Fibroblast of skin of right biceps (primary cell): ENCODE measurements at regions not wholly inside any gene's neighbourhood (a gene's known extent, or its start where the extent isn't known, plus 50 kb on each side); places are given as distances from the start of the nearest gene placed in this dataset.

ENCODE experiments used
- DNase-seq: peaks from one replicate; pipeline ENCODE4 v3.0.0-alpha.2; 2013

GRCh38 chr1:106646261-106646784 is 410.2 kb upstream of the PRMT6 start:
- DNase-seq = no peak

GRCh38 chr1:106646816-106647215 is 409.7 kb upstream of the PRMT6 start:
- no peak for DNase-seq

GRCh38 chr1:106651028-106651762 is 405.3 kb upstream of the PRMT6 start:
- DNase-seq = peak; percentile 4

GRCh38 chr1:106659490-106660244 is 396.8 kb upstream of the PRMT6 start:
- DNase-seq = no peak

- DNase-seq = no peak
Observed at GRCh38 chr1:106675558-106675957, 380.9 kb upstream of the PRMT6 start.

GRCh38 chr1:106676021-106676420 is 380.5 kb upstream of the PRMT6 start:
- peak; percentile 85 for DNase-seq

- no peak for DNase-seq
Observed at GRCh38 chr1:106677181-106677580, 379.3 kb upstream of the PRMT6 start.

GRCh38 chr1:106677721-106678120 is 378.8 kb upstream of the PRMT6 start:
- no peak for DNase-seq

GRCh38 chr1:106678279-106679050 is 378.0 kb upstream of the PRMT6 start:
- DNase-seq = peak; percentile 86

- no peak for DNase-seq
Observed at GRCh38 chr1:106680216-106680615, 376.3 kb upstream of the PRMT6 start.

GRCh38 chr1:106680776-106681344 is 375.6 kb upstream of the PRMT6 start:
- DNase-seq = peak; percentile 3

GRCh38 chr1:106681939-106682522 is 374.4 kb upstream of the PRMT6 start:
- no peak for DNase-seq

GRCh38 chr1:106688446-106688845 is 368.0 kb upstream of the PRMT6 start:
- DNase-seq = no peak

- DNase-seq = peak; percentile 67
Observed at GRCh38 chr1:106698660-106699059, 357.8 kb upstream of the PRMT6 start.

- peak; percentile 71 for DNase-seq
Observed at GRCh38 chr1:106699433-106699832, 357.0 kb upstream of the PRMT6 start.

- DNase-seq = peak; percentile 95
Observed at GRCh38 chr1:106700211-106700610, 356.3 kb upstream of the PRMT6 start.

- DNase-seq = no peak
Observed at GRCh38 chr1:106705971-106706370, 350.5 kb upstream of the PRMT6 start.

GRCh38 chr1:106717591-106717990 is 338.9 kb upstream of the PRMT6 start:
- peak; percentile 70 for DNase-seq

- no peak for DNase-seq
Observed at GRCh38 chr1:106721790-106722189, 334.7 kb upstream of the PRMT6 start.

- no peak for DNase-seq
Observed at GRCh38 chr1:106722466-106722865, 334.0 kb upstream of the PRMT6 start.

- peak; percentile 11 for DNase-seq
Observed at GRCh38 chr1:106727171-106727570, 329.3 kb upstream of the PRMT6 start.

GRCh38 chr1:106746448-106747085 is 309.9 kb upstream of the PRMT6 start:
- no peak for DNase-seq
